HEK293 (cell line): ENCODE measurements at regions not wholly inside any gene's neighbourhood (a gene's known extent, or its start where the extent isn't known, plus 50 kb on each side); places are given as distances from the start of the nearest gene placed in this dataset.
A peak's percentile ranks its signal among the peaks of the same experiment; 100 is the strongest.

Experiments
- GLI2 ChIP-seq: fragments of 450-650 bp; formaldehyde crosslinking; IDR thresholded peaks from 2 replicates; pipeline ENCODE4; 2017; ENCODE audit warnings: missing biosample characterization, missing genetic modification characterization, low read depth, borderline replicate concordance
- MEIS1 ChIP-seq: sonication (generic); formaldehyde crosslinking; IDR thresholded peaks from 2 replicates; pipeline ENCODE4 v1.8.1; 2022; ENCODE audit warnings: missing genetic modification reagents, mild to moderate bottlenecking, borderline replicate concordance
- MZF1 ChIP-seq: fragments of 450-650 bp; formaldehyde crosslinking; IDR thresholded peaks from 2 replicates; pipeline ENCODE4 v1.5.1; 2017; ENCODE audit warnings: missing biosample characterization, missing genetic modification characterization, borderline replicate concordance
- SP7 ChIP-seq: fragments of 450-650 bp; formaldehyde crosslinking; IDR thresholded peaks from 2 replicates; pipeline ENCODE4 v1.5.1; 2016; ENCODE audit warnings: missing biosample characterization, missing genetic modification characterization
- TRIM28 ChIP-seq: IDR thresholded peaks from 2 replicates; pipeline ENCODE4 v1.6.1; 2011; ENCODE audit warnings: low read length, control low read depth, borderline replicate concordance
- ZBTB20 ChIP-seq: fragments of 450-650 bp; formaldehyde crosslinking; IDR thresholded peaks from 2 replicates; pipeline ENCODE4 v1.5.1; 2016; ENCODE audit warnings: missing biosample characterization, missing genetic modification characterization
- ZBTB21 ChIP-seq: fragments of 450-650 bp; formaldehyde crosslinking; IDR thresholded peaks from 2 replicates; pipeline ENCODE4 v1.5.1; 2017; ENCODE audit warnings: missing biosample characterization, missing genetic modification characterization
- ZBTB7A ChIP-seq: fragments of 450-650 bp; formaldehyde crosslinking; IDR thresholded peaks from 2 replicates; pipeline ENCODE4 v1.5.1; 2016; ENCODE audit warnings: low read depth, missing biosample characterization, missing genetic modification characterization
- ZBTB8A ChIP-seq: fragments of 450-650 bp; formaldehyde crosslinking; IDR thresholded peaks from 2 replicates; pipeline ENCODE4 v1.5.1; 2016; ENCODE audit warnings: missing biosample characterization, missing genetic modification characterization
- ZEB2 ChIP-seq: fragments of 450-650 bp; formaldehyde crosslinking; IDR thresholded peaks from 2 replicates; pipeline ENCODE4 v1.5.1; 2016; ENCODE audit warnings: missing biosample characterization, missing genetic modification characterization
- ZNF114 ChIP-seq: fragments of 450-650 bp; formaldehyde crosslinking; IDR thresholded peaks from 2 replicates; pipeline ENCODE4 v1.5.0; 2017; ENCODE audit warnings: missing biosample characterization, missing genetic modification characterization
- ZNF354C ChIP-seq: fragments of 450-650 bp; formaldehyde crosslinking; IDR thresholded peaks from 2 replicates; pipeline ENCODE4 v1.5.1; 2016; ENCODE audit warnings: missing biosample characterization, missing genetic modification characterization, low read depth, borderline replicate concordance
- ZNF510 ChIP-seq: fragments of 450-650 bp; formaldehyde crosslinking; IDR thresholded peaks from 2 replicates; pipeline ENCODE4 v1.5.1; 2018; ENCODE audit warnings: mild to moderate bottlenecking, missing genetic modification characterization, missing biosample characterization; ENCODE audit not compliant: insufficient replicate concordance
- ZNF521 ChIP-seq: fragments of 450-650 bp; formaldehyde crosslinking; IDR thresholded peaks from 2 replicates; pipeline ENCODE4 v1.5.1; 2017; ENCODE audit warnings: missing biosample characterization, mild to moderate bottlenecking, missing genetic modification characterization
- ZNF561 ChIP-seq: fragments of 450-650 bp; IDR thresholded peaks from 2 replicates; pipeline ENCODE4 v1.5.1; 2018; ENCODE audit warnings: missing biosample characterization, missing genetic modification characterization, borderline replicate concordance
- ZNF654 ChIP-seq: fragments of 450-650 bp; formaldehyde crosslinking; IDR thresholded peaks from 2 replicates; pipeline ENCODE4 v1.5.1; 2016; ENCODE audit warnings: low read depth, missing biosample characterization, missing genetic modification characterization
- ZNF670 ChIP-seq: fragments of 450-650 bp; formaldehyde crosslinking; IDR thresholded peaks from 2 replicates; pipeline ENCODE4 v1.5.1; 2016; ENCODE audit warnings: missing biosample characterization, missing genetic modification characterization, low read depth
- ZNF768 ChIP-seq: fragments of 450-650 bp; formaldehyde crosslinking; IDR thresholded peaks from 2 replicates; pipeline ENCODE4 v1.5.1; 2018; ENCODE audit warnings: missing biosample characterization, mild to moderate bottlenecking, missing genetic modification characterization
- ZSCAN23 ChIP-seq: fragments of 450-650 bp; formaldehyde crosslinking; IDR thresholded peaks from 2 replicates; pipeline ENCODE4 v1.5.1; 2016; ENCODE audit warnings: missing biosample characterization, missing genetic modification characterization
- TF ChIP-seq, protein P1 (sequence below): fragments of 450-650 bp; formaldehyde crosslinking; IDR thresholded peaks from 2 replicates; pipeline ENCODE4 v1.5.1; 2016; ENCODE audit warnings: missing biosample characterization, missing genetic modification characterization, low read depth
- TF ChIP-seq, protein P2 (sequence below): fragments of 450-650 bp; formaldehyde crosslinking; IDR thresholded peaks from 2 replicates; pipeline ENCODE4 v1.5.1; 2017; ENCODE audit warnings: missing biosample characterization, missing genetic modification characterization
- TF ChIP-seq, protein P3 (sequence below): fragments of 450-650 bp; IDR thresholded peaks from 2 replicates; pipeline ENCODE4 v1.5.1; 2018; ENCODE audit warnings: missing biosample characterization, mild to moderate bottlenecking, missing genetic modification characterization
- TF ChIP-seq, protein P4 (sequence below): fragments of 450-650 bp; formaldehyde crosslinking; IDR thresholded peaks from 2 replicates; pipeline ENCODE4 v1.5.1; 2016; ENCODE audit warnings: missing biosample characterization, missing genetic modification characterization
- TF ChIP-seq, protein P5 (sequence below): fragments of 450-650 bp; formaldehyde crosslinking; IDR thresholded peaks from 2 replicates; pipeline ENCODE4 v1.5.1; 2016; ENCODE audit warnings: missing biosample characterization, missing genetic modification characterization
- TF ChIP-seq, protein P6 (sequence below): fragments of 450-650 bp; formaldehyde crosslinking; IDR thresholded peaks from 2 replicates; pipeline ENCODE4 v1.5.1; 2016; ENCODE audit warnings: missing biosample characterization, missing genetic modification characterization
- TF ChIP-seq, protein P7 (sequence below): fragments of 450-650 bp; formaldehyde crosslinking; IDR thresholded peaks from 2 replicates; pipeline ENCODE4 v1.5.1; 2016; ENCODE audit warnings: missing biosample characterization, missing genetic modification characterization

DNA sequence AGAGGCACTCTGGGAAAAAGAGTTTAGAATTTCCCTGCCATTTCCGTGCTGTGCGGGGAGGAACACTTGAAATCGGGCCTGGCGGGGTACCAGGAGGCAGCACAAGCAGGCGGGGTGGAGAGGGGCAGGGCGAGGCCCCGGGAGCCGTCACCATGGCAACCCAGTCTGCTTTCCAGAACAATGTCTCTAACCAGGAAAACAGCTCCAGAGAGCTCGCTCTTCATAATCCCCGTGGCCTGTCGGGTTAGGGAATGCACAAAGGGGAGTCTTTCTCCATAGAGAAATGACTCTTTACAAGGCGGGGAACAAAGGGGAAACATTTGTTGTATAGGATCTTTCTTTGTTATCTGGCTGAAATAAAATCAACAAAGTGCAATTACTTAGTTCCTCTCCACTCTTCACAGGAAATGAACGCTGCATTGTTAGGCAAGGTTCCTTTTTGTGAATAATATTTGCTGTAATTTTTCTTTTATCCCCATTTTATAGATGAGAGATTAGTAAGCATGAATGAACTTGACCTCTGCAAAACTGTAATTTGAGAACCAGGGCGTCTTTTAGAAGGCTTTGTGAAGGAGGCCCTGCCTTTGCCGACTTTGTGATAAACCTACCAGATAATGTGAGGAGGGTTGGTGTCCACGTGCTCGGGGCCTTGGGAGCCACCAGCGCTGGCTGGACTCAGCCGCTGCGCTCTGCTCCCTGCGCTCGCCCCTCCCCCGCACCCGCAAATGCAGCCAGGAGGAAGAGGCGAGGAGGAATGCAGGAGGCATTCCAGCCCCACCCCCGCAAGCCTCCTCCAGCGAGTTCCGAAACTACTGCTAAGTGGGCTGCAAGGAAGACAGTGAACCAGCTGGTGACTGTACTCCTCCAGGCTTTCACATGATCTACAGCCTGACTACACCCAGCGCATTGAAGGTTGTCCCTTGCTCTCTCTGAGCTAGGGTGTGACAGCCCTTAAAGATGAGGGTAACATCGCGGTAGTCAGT, 105.2 kb upstream of the ATF7IP start (continued):
- TF ChIP-seq, protein P1, sequence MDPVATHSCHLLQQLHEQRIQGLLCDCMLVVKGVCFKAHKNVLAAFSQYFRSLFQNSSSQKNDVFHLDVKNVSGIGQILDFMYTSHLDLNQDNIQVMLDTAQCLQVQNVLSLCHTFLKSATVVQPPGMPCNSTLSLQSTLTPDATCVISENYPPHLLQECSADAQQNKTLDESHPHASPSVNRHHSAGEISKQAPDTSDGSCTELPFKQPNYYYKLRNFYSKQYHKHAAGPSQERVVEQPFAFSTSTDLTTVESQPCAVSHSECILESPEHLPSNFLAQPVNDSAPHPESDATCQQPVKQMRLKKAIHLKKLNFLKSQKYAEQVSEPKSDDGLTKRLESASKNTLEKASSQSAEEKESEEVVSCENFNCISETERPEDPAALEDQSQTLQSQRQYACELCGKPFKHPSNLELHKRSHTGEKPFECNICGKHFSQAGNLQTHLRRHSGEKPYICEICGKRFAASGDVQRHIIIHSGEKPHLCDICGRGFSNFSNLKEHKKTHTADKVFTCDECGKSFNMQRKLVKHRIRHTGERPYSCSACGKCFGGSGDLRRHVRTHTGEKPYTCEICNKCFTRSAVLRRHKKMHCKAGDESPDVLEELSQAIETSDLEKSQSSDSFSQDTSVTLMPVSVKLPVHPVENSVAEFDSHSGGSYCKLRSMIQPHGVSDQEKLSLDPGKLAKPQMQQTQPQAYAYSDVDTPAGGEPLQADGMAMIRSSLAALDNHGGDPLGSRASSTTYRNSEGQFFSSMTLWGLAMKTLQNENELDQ = no peak
- TF ChIP-seq, protein P2, sequence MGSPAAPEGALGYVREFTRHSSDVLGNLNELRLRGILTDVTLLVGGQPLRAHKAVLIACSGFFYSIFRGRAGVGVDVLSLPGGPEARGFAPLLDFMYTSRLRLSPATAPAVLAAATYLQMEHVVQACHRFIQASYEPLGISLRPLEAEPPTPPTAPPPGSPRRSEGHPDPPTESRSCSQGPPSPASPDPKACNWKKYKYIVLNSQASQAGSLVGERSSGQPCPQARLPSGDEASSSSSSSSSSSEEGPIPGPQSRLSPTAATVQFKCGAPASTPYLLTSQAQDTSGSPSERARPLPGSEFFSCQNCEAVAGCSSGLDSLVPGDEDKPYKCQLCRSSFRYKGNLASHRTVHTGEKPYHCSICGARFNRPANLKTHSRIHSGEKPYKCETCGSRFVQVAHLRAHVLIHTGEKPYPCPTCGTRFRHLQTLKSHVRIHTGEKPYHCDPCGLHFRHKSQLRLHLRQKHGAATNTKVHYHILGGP (tag by site-specific recombination) = no peak
- 0 out of 2 replicates have a peak, but pooled peaks have one; percentile 13 for TF ChIP-seq MZF1 (tag by site-specific recombination)
- TF ChIP-seq TRIM28 = peak; percentile 91
- TF ChIP-seq MEIS1 (CRISPR knock-in tag) = no peak
- no peak for TF ChIP-seq ZNF521 (tag by site-specific recombination)
- TF ChIP-seq ZNF654 (tag by site-specific recombination) = no peak
- TF ChIP-seq, protein P3, sequence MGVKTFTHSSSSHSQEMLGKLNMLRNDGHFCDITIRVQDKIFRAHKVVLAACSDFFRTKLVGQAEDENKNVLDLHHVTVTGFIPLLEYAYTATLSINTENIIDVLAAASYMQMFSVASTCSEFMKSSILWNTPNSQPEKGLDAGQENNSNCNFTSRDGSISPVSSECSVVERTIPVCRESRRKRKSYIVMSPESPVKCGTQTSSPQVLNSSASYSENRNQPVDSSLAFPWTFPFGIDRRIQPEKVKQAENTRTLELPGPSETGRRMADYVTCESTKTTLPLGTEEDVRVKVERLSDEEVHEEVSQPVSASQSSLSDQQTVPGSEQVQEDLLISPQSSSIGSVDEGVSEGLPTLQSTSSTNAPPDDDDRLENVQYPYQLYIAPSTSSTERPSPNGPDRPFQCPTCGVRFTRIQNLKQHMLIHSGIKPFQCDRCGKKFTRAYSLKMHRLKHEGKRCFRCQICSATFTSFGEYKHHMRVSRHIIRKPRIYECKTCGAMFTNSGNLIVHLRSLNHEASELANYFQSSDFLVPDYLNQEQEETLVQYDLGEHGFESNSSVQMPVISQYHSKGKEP (tag by site-specific recombination) = peak; percentile 81
- no peak for TF ChIP-seq ZNF510
- TF ChIP-seq ZNF561 (tag by site-specific recombination) = 0 out of 2 replicates have a peak, but pooled peaks have one; percentile 19
- TF ChIP-seq, protein P4, sequence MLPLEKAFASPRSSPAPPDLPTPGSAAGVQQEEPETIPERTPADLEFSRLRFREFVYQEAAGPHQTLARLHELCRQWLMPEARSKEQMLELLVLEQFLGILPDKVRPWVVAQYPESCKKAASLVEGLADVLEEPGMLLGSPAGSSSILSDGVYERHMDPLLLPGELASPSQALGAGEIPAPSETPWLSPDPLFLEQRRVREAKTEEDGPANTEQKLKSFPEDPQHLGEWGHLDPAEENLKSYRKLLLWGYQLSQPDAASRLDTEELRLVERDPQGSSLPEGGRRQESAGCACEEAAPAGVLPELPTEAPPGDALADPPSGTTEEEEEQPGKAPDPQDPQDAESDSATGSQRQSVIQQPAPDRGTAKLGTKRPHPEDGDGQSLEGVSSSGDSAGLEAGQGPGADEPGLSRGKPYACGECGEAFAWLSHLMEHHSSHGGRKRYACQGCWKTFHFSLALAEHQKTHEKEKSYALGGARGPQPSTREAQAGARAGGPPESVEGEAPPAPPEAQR = no peak
- TF ChIP-seq SP7 = 0 out of 2 replicates have a peak, but pooled peaks have one; percentile 34
- TF ChIP-seq GLI2 (tag by site-specific recombination) = no peak
- TF ChIP-seq, protein P5, sequence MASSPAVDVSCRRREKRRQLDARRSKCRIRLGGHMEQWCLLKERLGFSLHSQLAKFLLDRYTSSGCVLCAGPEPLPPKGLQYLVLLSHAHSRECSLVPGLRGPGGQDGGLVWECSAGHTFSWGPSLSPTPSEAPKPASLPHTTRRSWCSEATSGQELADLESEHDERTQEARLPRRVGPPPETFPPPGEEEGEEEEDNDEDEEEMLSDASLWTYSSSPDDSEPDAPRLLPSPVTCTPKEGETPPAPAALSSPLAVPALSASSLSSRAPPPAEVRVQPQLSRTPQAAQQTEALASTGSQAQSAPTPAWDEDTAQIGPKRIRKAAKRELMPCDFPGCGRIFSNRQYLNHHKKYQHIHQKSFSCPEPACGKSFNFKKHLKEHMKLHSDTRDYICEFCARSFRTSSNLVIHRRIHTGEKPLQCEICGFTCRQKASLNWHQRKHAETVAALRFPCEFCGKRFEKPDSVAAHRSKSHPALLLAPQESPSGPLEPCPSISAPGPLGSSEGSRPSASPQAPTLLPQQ (tag by site-specific recombination) = 0 out of 2 replicates have a peak, but pooled peaks have one; percentile 21
- peak; percentile 40; the same call in 1 of the 2 replicates for TF ChIP-seq ZBTB8A
- no peak; the same call in 1 of the 2 replicates for TF ChIP-seq ZEB2 (tag by site-specific recombination)
- TF ChIP-seq, protein P6, sequence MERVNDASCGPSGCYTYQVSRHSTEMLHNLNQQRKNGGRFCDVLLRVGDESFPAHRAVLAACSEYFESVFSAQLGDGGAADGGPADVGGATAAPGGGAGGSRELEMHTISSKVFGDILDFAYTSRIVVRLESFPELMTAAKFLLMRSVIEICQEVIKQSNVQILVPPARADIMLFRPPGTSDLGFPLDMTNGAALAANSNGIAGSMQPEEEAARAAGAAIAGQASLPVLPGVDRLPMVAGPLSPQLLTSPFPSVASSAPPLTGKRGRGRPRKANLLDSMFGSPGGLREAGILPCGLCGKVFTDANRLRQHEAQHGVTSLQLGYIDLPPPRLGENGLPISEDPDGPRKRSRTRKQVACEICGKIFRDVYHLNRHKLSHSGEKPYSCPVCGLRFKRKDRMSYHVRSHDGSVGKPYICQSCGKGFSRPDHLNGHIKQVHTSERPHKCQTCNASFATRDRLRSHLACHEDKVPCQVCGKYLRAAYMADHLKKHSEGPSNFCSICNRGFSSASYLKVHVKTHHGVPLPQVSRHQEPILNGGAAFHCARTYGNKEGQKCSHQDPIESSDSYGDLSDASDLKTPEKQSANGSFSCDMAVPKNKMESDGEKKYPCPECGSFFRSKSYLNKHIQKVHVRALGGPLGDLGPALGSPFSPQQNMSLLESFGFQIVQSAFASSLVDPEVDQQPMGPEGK (tag by site-specific recombination) = no peak
- TF ChIP-seq ZBTB20 (tag by site-specific recombination) = no peak
- TF ChIP-seq ZBTB7A (tag by site-specific recombination) = no peak
- no peak for TF ChIP-seq ZBTB21
- no peak for TF ChIP-seq ZSCAN23 (tag by site-specific recombination)
- TF ChIP-seq ZNF768 (tag by site-specific recombination) = no peak
- TF ChIP-seq, protein P7, sequence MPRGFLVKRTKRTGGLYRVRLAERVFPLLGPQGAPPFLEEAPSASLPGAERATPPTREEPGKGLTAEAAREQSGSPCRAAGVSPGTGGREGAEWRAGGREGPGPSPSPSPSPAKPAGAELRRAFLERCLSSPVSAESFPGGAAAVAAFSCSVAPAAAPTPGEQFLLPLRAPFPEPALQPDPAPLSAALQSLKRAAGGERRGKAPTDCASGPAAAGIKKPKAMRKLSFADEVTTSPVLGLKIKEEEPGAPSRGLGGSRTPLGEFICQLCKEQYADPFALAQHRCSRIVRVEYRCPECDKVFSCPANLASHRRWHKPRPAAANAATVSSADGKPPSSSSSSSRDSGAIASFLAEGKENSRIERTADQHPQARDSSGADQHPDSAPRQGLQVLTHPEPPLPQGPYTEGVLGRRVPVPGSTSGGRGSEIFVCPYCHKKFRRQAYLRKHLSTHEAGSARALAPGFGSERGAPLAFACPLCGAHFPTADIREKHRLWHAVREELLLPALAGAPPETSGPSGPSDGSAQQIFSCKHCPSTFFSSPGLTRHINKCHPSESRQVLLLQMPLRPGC (tag by site-specific recombination) = no peak
- TF ChIP-seq ZNF114 (tag by site-specific recombination) = no peak
- no peak for TF ChIP-seq ZNF670 (tag by site-specific recombination)
- no peak for TF ChIP-seq ZNF354C (tag by site-specific recombination)
